ENCODE measurements at regions not wholly inside any gene's neighbourhood (a gene's known extent, or its start where the extent isn't known, plus 50 kb on each side); places are given as distances from the start of the nearest gene placed in this dataset.

- TF ChIP-seq CTCF (IDR thresholded peaks at IDR 0.05 in 4 of 5, conservative IDR thresholded peaks at IDR 0.05 in 1 of 5) (no peak), POLR2A (IDR thresholded peaks at IDR 0.05) (no peak)
Observed at GRCh38 chr9:93761822-93762221, 185.4 kb downstream of the PHF2 start.

Data from gastrocnemius medialis (tissue), 4 donors.